OCI-LY1 (cell line): ENCODE measurements at regions not wholly inside any gene's neighbourhood (a gene's known extent, or its start where the extent isn't known, plus 50 kb on each side); places are given as distances from the start of the nearest gene placed in this dataset.

ENCODE experiments used
- H2AFZ ChIP-seq: fragments of 200-600 bp; sonication (generic), shearing (Covaris generic); 2 replicates; pipeline ENCODE4 v1.6.0; 2014; ENCODE audit warnings: antibody characterized with exemption, mild to moderate bottlenecking, low read length
- H3F3A ChIP-seq: fragments of 200-600 bp; sonication (generic), shearing (Covaris generic); 2 replicates; pipeline ENCODE4 v1.6.0; 2014; ENCODE audit warnings: mild to moderate bottlenecking, antibody characterized with exemption, low read length, moderate library complexity; ENCODE audit not compliant: insufficient read depth
- H3K27ac ChIP-seq: fragments of 200-600 bp; sonication (generic); 2 replicates; pipeline ENCODE4 v1.5.1; 2014; ENCODE audit warnings: low read length, mixed run types, mild to moderate bottlenecking, low read depth; ENCODE audit not compliant: poor library complexity, severe bottlenecking
- H3K27me3 ChIP-seq: fragments of 200-600 bp; sonication (generic); 2 replicates; pipeline ENCODE4 v1.6.0; 2014; ENCODE audit warnings: antibody characterized with exemption, mild to moderate bottlenecking, low read length, moderate library complexity; ENCODE audit not compliant: insufficient read depth
- H3K36me3 ChIP-seq: fragments of 200-600 bp; sonication (generic); 2 replicates; pipeline ENCODE4 v1.6.1; 2014; ENCODE audit warnings: mild to moderate bottlenecking, antibody characterized with exemption, low read length, moderate library complexity, mixed read lengths; ENCODE audit not compliant: insufficient read depth
- H3K4me1 ChIP-seq: fragments of 200-600 bp; sonication (generic); 2 replicates; pipeline ENCODE4 v1.5.1; 2014; ENCODE audit warnings: mild to moderate bottlenecking, low read length, moderate library complexity; ENCODE audit not compliant: insufficient read depth, severe bottlenecking
- H3K4me2 ChIP-seq: fragments of 200-600 bp; sonication (generic), shearing (Covaris generic); 2 replicates; pipeline ENCODE4 v1.6.1; 2014; ENCODE audit warnings: low read length
- H3K4me3 ChIP-seq: fragments of 200-600 bp; sonication (generic); 2 replicates; pipeline ENCODE4 v1.5.1; 2014; ENCODE audit warnings: low read length, low read depth, mild to moderate bottlenecking, mixed read lengths; ENCODE audit not compliant: poor library complexity, severe bottlenecking
- H3K79me2 ChIP-seq: fragments of 200-600 bp; shearing (Covaris generic); 2 replicates; pipeline ENCODE4 v1.6.1; 2016; ENCODE audit warnings: mixed run types, low read length, mixed read lengths; ENCODE audit not compliant: insufficient read depth
- H3K9ac ChIP-seq: fragments of 200-600 bp; sonication (generic), shearing (Covaris generic); 2 replicates; pipeline ENCODE4 v1.6.1; 2014; ENCODE audit warnings: mild to moderate bottlenecking, low read length, mixed read lengths
- H3K9me2 ChIP-seq: fragments of 200-600 bp; sonication (generic), shearing (Covaris generic); 2 replicates; pipeline ENCODE4 v1.6.1; 2014; ENCODE audit warnings: low read depth, mild to moderate bottlenecking, low read length, mixed read lengths
- H3K9me3 ChIP-seq: fragments of 200-600 bp; shearing (Covaris generic); 2 replicates; pipeline ENCODE4 v1.6.1; 2014; ENCODE audit warnings: low read length, mixed read lengths
- H4K20me1 ChIP-seq: fragments of 200-600 bp; sonication (generic), shearing (Covaris generic); 2 replicates; pipeline ENCODE4 v1.6.0; 2016; ENCODE audit warnings: mild to moderate bottlenecking, low read length; ENCODE audit not compliant: insufficient read depth
- CTCF ChIP-seq: fragments of 200-600 bp; sonication (generic), shearing (Covaris generic); IDR thresholded peaks from 2 replicates; pipeline ENCODE4 v1.5.1; 2017; ENCODE audit warnings: mild to moderate bottlenecking, antibody characterized with exemption, low read length, moderate library complexity, mixed read lengths
- EZH2 ChIP-seq: fragments of 200-600 bp; sonication (generic), shearing (Covaris generic); IDR thresholded peaks from 2 replicates; pipeline ENCODE4 v1.8.0; 2017; ENCODE audit warnings: borderline replicate concordance, mixed run types, mild to moderate bottlenecking, antibody characterized with exemption, low read length, moderate library complexity, mixed read lengths

GRCh38 chr16:82522026-82522425 is 104.7 kb upstream of the CDH13 start:
- no peak overlapping the region for H3K4me2 ChIP-seq
- H4K20me1 ChIP-seq, result no peaks in the 10 kb centered on the region
- no peak overlapping the region for H3K27ac ChIP-seq
- H3K9me3 ChIP-seq, result no peaks in the 10 kb centered on the region
- no peaks in the 10 kb centered on the region for H3F3A ChIP-seq
- no peaks in the 10 kb centered on the region for H3K36me3 ChIP-seq
- TF ChIP-seq EZH2 (no peak), CTCF (no peak)
- H3K27me3 ChIP-seq, result no peaks in the 10 kb centered on the region
- H3K9me2 ChIP-seq, result no peaks in the 10 kb centered on the region
- no peak overlapping the region for H3K4me3 ChIP-seq
- no peak overlapping the region for H3K9ac ChIP-seq
- H3K79me2 ChIP-seq, result no peaks in the 10 kb centered on the region
- no peak overlapping the region for H2AFZ ChIP-seq
- no peaks in the 10 kb centered on the region for H3K4me1 ChIP-seq

GRCh38 chr16:82518811-82519210 is 108.0 kb upstream of the CDH13 start:
- Histone ChIP-seq H3K27ac (no peak overlapping the region), H3K9ac (no peak overlapping the region), H3K4me1 (no peaks in the 10 kb centered on the region), H4K20me1 (no peaks in the 10 kb centered on the region), H3K4me2 (no peak overlapping the region), H3K9me2 (no peaks in the 10 kb centered on the region), H3K9me3 (no peaks in the 10 kb centered on the region), H3K36me3 (no peaks in the 10 kb centered on the region), H3K27me3 (no peaks in the 10 kb centered on the region), H3K4me3 (no peak overlapping the region), H3K79me2 (no peaks in the 10 kb centered on the region), H2AFZ (no peak overlapping the region), H3F3A (no peaks in the 10 kb centered on the region)
- TF ChIP-seq EZH2 (no peak), CTCF (no peak)

- no peak overlapping the region for H3K27ac ChIP-seq
- H3K36me3 ChIP-seq, result no peaks in the 10 kb centered on the region
- H3K4me3 ChIP-seq, result no peak overlapping the region
- H3K27me3 ChIP-seq, result peaks cover 3% of the 10 kb centered on the region; the same call in 1 of the 2 replicates
- H2AFZ ChIP-seq, result no peak overlapping the region
- H3K4me2 ChIP-seq, result no peak overlapping the region
- no peaks in the 10 kb centered on the region for H3K4me1 ChIP-seq
- no peaks in the 10 kb centered on the region for H3K79me2 ChIP-seq
- H3F3A ChIP-seq, result no peaks in the 10 kb centered on the region
- no peaks in the 10 kb centered on the region for H4K20me1 ChIP-seq
- TF ChIP-seq CTCF (no peak), EZH2 (no peak)
- H3K9me2 ChIP-seq, result no peaks in the 10 kb centered on the region
- no peak overlapping the region for H3K9ac ChIP-seq
- H3K9me3 ChIP-seq, result no peaks in the 10 kb centered on the region
These were observed 112.5 kb upstream of the CDH13 start for GRCh38 chr16:82514262-82514661.
